ENCODE measurements at regions not wholly inside any gene's neighbourhood (a gene's known extent, or its start where the extent isn't known, plus 50 kb on each side); places are given as distances from the start of the nearest gene placed in this dataset.

- DNase-seq, result no peak
These were observed 105.1 kb downstream of the TRMT11 start for GRCh38 chr6:126091466-126091865.

GRCh38 chr6:126093108-126093507 lies 106.8 kb downstream of the TRMT11 start:
- no peak for DNase-seq

GRCh38 chr6:126094411-126094810 lies 108.1 kb downstream of the TRMT11 start:
- no peak for DNase-seq

- no peak for DNase-seq
These were observed 114.0 kb downstream of the TRMT11 start for GRCh38 chr6:126100386-126100785.

GRCh38 chr6:126102358-126102757 lies 116.0 kb downstream of the TRMT11 start:
- no peak for DNase-seq

- DNase-seq, result no peak
These were observed 117.7 kb downstream of the TRMT11 start for GRCh38 chr6:126103993-126104392.

- no peak for DNase-seq
These were observed 121.3 kb downstream of the TRMT11 start for GRCh38 chr6:126107475-126108166.

GRCh38 chr6:126110512-126111270 lies 124.4 kb downstream of the TRMT11 start:
- no peak for DNase-seq

- DNase-seq, result no peak
These were observed 125.0 kb downstream of the TRMT11 start for GRCh38 chr6:126111327-126111726.

GRCh38 chr6:126112171-126112632 lies 125.9 kb downstream of the TRMT11 start:
- DNase-seq, result no peak

GRCh38 chr6:126113261-126113660 lies 126.9 kb downstream of the TRMT11 start:
- no peak for DNase-seq

- DNase-seq, result no peak
These were observed 130.9 kb downstream of the TRMT11 start for GRCh38 chr6:126117251-126117650.

GRCh38 chr6:126118058-126118755 lies 131.9 kb downstream of the TRMT11 start:
- DNase-seq, result no peak

- DNase-seq, result no peak
These were observed 132.6 kb downstream of the TRMT11 start for GRCh38 chr6:126118936-126119335.

GRCh38 chr6:126123226-126123625 lies 136.9 kb downstream of the TRMT11 start:
- no peak for DNase-seq

- DNase-seq, result no peak
These were observed 141.3 kb downstream of the TRMT11 start for GRCh38 chr6:126127659-126128058.

GRCh38 chr6:126131246-126131645 lies 144.9 kb downstream of the TRMT11 start:
- no peak for DNase-seq

GRCh38 chr6:126133984-126134383 lies 147.6 kb downstream of the TRMT11 start:
- DNase-seq, result no peak

- no peak for DNase-seq
These were observed 148.2 kb downstream of the TRMT11 start for GRCh38 chr6:126134491-126134890.

- no peak for DNase-seq
These were observed 153.7 kb downstream of the TRMT11 start for GRCh38 chr6:126140015-126140414.

GRCh38 chr6:126143761-126144251 lies 157.5 kb downstream of the TRMT11 start:
- no peak for DNase-seq

GRCh38 chr6:126145351-126145750 lies 159.0 kb downstream of the TRMT11 start:
- no peak for DNase-seq

- DNase-seq, result no peak
These were observed 161.0 kb downstream of the TRMT11 start for GRCh38 chr6:126147291-126147815.

All from GDM1 (cell line).